ENCODE measurements at regions not wholly inside any gene's neighbourhood (a gene's known extent, or its start where the extent isn't known, plus 50 kb on each side); places are given as distances from the start of the nearest gene placed in this dataset.
"Not testable (repeated sequence)": the region's sequence is repeated elsewhere in the genome, so short reads cannot be mapped to it uniquely, and the experiment has no call there.

GRCh38 chrX:39267176-39267575 is 465.9 kb downstream of the MID1IP1 start:
- TF ChIP-seq CTCF (IDR thresholded peaks at IDR 0.05; ENCODE audit: low read length) (no peak), EZH2 (IDR thresholded peaks at IDR 0.05; ENCODE audit: borderline replicate concordance, low read length) (no peak)
- no peak overlapping the region for H3K27ac ChIP-seq (ENCODE audit: low read depth, low read length, poor library complexity, severe bottlenecking)
- H3K79me2 ChIP-seq (ENCODE audit: insufficient read depth, low read length): no peaks in the 10 kb centered on the region
- H3K9me2 ChIP-seq (ENCODE audit: low read depth, low read length): no peaks in the 10 kb centered on the region
- no peak overlapping the region for H3K4me2 ChIP-seq (ENCODE audit: low read length)
- no peak overlapping the region for H3K9ac ChIP-seq (ENCODE audit: low read length)
- H3K9me3 ChIP-seq (ENCODE audit: low read length): no peaks in the 10 kb centered on the region
- H4K20me1 ChIP-seq (ENCODE audit: insufficient read depth, low read length): no peaks in the 10 kb centered on the region
- H3K27me3 ChIP-seq (ENCODE audit: insufficient read depth, low read length): no peaks in the 10 kb centered on the region
- no peak overlapping the region for H2AFZ ChIP-seq (ENCODE audit: low read length)
- no peak overlapping the region for H3K4me3 ChIP-seq (ENCODE audit: low read depth, low read length, poor library complexity, severe bottlenecking)
- no peaks in the 10 kb centered on the region for H3K36me3 ChIP-seq (ENCODE audit: insufficient read depth, low read length)
- no peaks in the 10 kb centered on the region for H3K4me1 ChIP-seq (ENCODE audit: insufficient read depth, low read length, severe bottlenecking)
- no peaks in the 10 kb centered on the region for H3F3A ChIP-seq (ENCODE audit: insufficient read depth, low read length)

- TF ChIP-seq EZH2 (IDR thresholded peaks at IDR 0.05; ENCODE audit: borderline replicate concordance, low read length) (no peak), CTCF (IDR thresholded peaks at IDR 0.05; ENCODE audit: low read length) (no peak)
- H3K4me3 ChIP-seq (ENCODE audit: low read depth, low read length, poor library complexity, severe bottlenecking): no peak overlapping the region
These were observed 466.9 kb downstream of the MID1IP1 start for GRCh38 chrX:39268207-39268606.

GRCh38 chrX:39275500-39276068 is 474.3 kb downstream of the MID1IP1 start:
- no peaks in the 10 kb centered on the region for H3K36me3 ChIP-seq (ENCODE audit: insufficient read depth, low read length)
- no peak overlapping the region for H3K27ac ChIP-seq (ENCODE audit: low read depth, low read length, poor library complexity, severe bottlenecking)
- no peaks in the 10 kb centered on the region for H3K27me3 ChIP-seq (ENCODE audit: insufficient read depth, low read length)
- no peak overlapping the region for H2AFZ ChIP-seq (ENCODE audit: low read length)
- no peak overlapping the region for H3K9ac ChIP-seq (ENCODE audit: low read length)
- H3K79me2 ChIP-seq (ENCODE audit: insufficient read depth, low read length): no peaks in the 10 kb centered on the region
- no peak for TF ChIP-seq EZH2 (IDR thresholded peaks at IDR 0.05; ENCODE audit: borderline replicate concordance, low read length)
- no peak for TF ChIP-seq CTCF (IDR thresholded peaks at IDR 0.05; ENCODE audit: low read length)
- H3K4me2 ChIP-seq (ENCODE audit: low read length): no peak overlapping the region
- H4K20me1 ChIP-seq (ENCODE audit: insufficient read depth, low read length): no peaks in the 10 kb centered on the region
- no peaks in the 10 kb centered on the region for H3F3A ChIP-seq (ENCODE audit: insufficient read depth, low read length)
- H3K9me3 ChIP-seq (ENCODE audit: low read length): no peaks in the 10 kb centered on the region
- H3K4me3 ChIP-seq (ENCODE audit: low read depth, low read length, poor library complexity, severe bottlenecking): no peak overlapping the region
- H3K9me2 ChIP-seq (ENCODE audit: low read depth, low read length): no peaks in the 10 kb centered on the region
- no peaks in the 10 kb centered on the region for H3K4me1 ChIP-seq (ENCODE audit: insufficient read depth, low read length, severe bottlenecking)

More at GRCh38 chrX:39268207-39268606, 466.9 kb downstream of the MID1IP1 start:
- no peaks in the 10 kb centered on the region for H3K36me3 ChIP-seq (ENCODE audit: insufficient read depth, low read length)
- H2AFZ ChIP-seq (ENCODE audit: low read length): no peak overlapping the region
- H4K20me1 ChIP-seq (ENCODE audit: insufficient read depth, low read length): no peaks in the 10 kb centered on the region
- no peaks in the 10 kb centered on the region for H3K4me1 ChIP-seq (ENCODE audit: insufficient read depth, low read length, severe bottlenecking)
- H3K9me3 ChIP-seq (ENCODE audit: low read length): no peaks in the 10 kb centered on the region
- no peak overlapping the region for H3K9ac ChIP-seq (ENCODE audit: low read length)
- H3K27me3 ChIP-seq (ENCODE audit: insufficient read depth, low read length): no peaks in the 10 kb centered on the region
- no peak overlapping the region for H3K27ac ChIP-seq (ENCODE audit: low read depth, low read length, poor library complexity, severe bottlenecking)
- no peaks in the 10 kb centered on the region for H3K79me2 ChIP-seq (ENCODE audit: insufficient read depth, low read length)
- H3K9me2 ChIP-seq (ENCODE audit: low read depth, low read length): no peaks in the 10 kb centered on the region
- no peak overlapping the region for H3K4me2 ChIP-seq (ENCODE audit: low read length)
- H3F3A ChIP-seq (ENCODE audit: insufficient read depth, low read length): no peaks in the 10 kb centered on the region

- not testable (repeated sequence) for H3K4me3 ChIP-seq (ENCODE audit: low read depth, low read length, poor library complexity, severe bottlenecking); H3K9me2 ChIP-seq (ENCODE audit: low read depth, low read length); H3K27ac ChIP-seq (ENCODE audit: low read depth, low read length, poor library complexity, severe bottlenecking); H3K27me3 ChIP-seq (ENCODE audit: insufficient read depth, low read length); H2AFZ ChIP-seq (ENCODE audit: low read length); H3K4me1 ChIP-seq (ENCODE audit: insufficient read depth, low read length, severe bottlenecking); H3K9ac ChIP-seq (ENCODE audit: low read length); H3K4me2 ChIP-seq (ENCODE audit: low read length); H3K9me3 ChIP-seq (ENCODE audit: low read length); H3K36me3 ChIP-seq (ENCODE audit: insufficient read depth, low read length); H3K79me2 ChIP-seq (ENCODE audit: insufficient read depth, low read length); H4K20me1 ChIP-seq (ENCODE audit: insufficient read depth, low read length); H3F3A ChIP-seq (ENCODE audit: insufficient read depth, low read length)
These were observed 476.6 kb downstream of the MID1IP1 start for GRCh38 chrX:39277685-39278390.
